Heart left ventricle (tissue), 16 donors: ENCODE measurements at regions not wholly inside any gene's neighbourhood (a gene's known extent, or its start where the extent isn't known, plus 50 kb on each side); places are given as distances from the start of the nearest gene placed in this dataset.

Experiments used
- ATAC-seq, 4 donors: fragments of 200-7000 bp; cut with Tn5 transposase; one replicate each; pipeline ENCODE4 v1.9.1; 2020 to 2022; ENCODE audit warnings: moderate library complexity in 4 of 4, mild to moderate bottlenecking in 3 of 4, moderate number of reproducible peaks in 1 of 4
- DNase-seq, 5 donors: peaks; one replicate each; pipeline ENCODE4 v3.0.0-alpha.2; 2020
- H3K27ac ChIP-seq, 12 donors: fragments of 200-600 bp; sonication (generic) in 4 of 12; one replicate each; pipeline versions ENCODE4 v1.5.0 to v1.8.0; 2016 to 2022; ENCODE audit warnings: mild to moderate bottlenecking in 2 of 12
- H3K27me3 ChIP-seq, 9 donors: fragments of 200-600 bp; sonication (generic) in 2 of 9; one replicate each; pipeline versions ENCODE4 v1.5.1 to v1.8.0; 2016 to 2022; ENCODE audit warnings: mild to moderate bottlenecking in 3 of 9
- H3K36me3 ChIP-seq, 9 donors: fragments of 200-600 bp; sonication (generic) in 2 of 9; one replicate each; pipeline versions ENCODE4 v1.5.0 to v1.8.0; 2018 to 2022; ENCODE audit warnings: mild to moderate bottlenecking in 2 of 9
- H3K4me1 ChIP-seq, 12 donors: fragments of 200-600 bp; sonication (generic) in 4 of 12; one replicate each; pipeline versions ENCODE4 v1.5.0 to v1.8.0; 2016 to 2022; ENCODE audit warnings: mild to moderate bottlenecking in 3 of 12
- H3K4me3 ChIP-seq, 12 donors: fragments of 200-600 bp; sonication (generic) in 4 of 12; one replicate each; pipeline versions ENCODE4 v1.5.0 to v1.8.0; 2017 to 2022; ENCODE audit warnings: mild to moderate bottlenecking in 9 of 12, moderate library complexity in 4 of 12
- H3K9me3 ChIP-seq, 12 donors: fragments of 200-600 bp; sonication (generic) in 4 of 12; one replicate each; pipeline versions ENCODE4 v1.5.0 to v1.8.0; 2016 to 2022; ENCODE audit warnings: mild to moderate bottlenecking in 1 of 12
- POLR2A ChIP-seq, 2 donors: fragments of 450-650 bp; IDR thresholded peaks; one replicate each; pipeline ENCODE4 v1.6.1; 2017; ENCODE audit warnings: antibody characterized with exemption in 2 of 2, mild to moderate bottlenecking in 2 of 2, moderate library complexity in 2 of 2
- WGBS, 4 donors: extraction: QIAGEN DNeasy Blood & Tissue Kit in 2 of 4; methylation state at CpG; one replicate each; pipeline versions ENCODE4 v1.1.5 to v1.1.7; 2013 to 2018; 5-methylcytosine and 5-hydroxymethylcytosine counted together
- intact Hi-C, 10 donors: fragments of 100-400 bp; cut with DNase I; formaldehyde crosslinking; loops; one replicate each; pipeline versions ENCODE4 v1.11.1 to v1.14.2; 2022
- TF ChIP-seq, protein P1 (sequence below), 12 donors: fragments of 200-600 bp; sonication (generic) in 4 of 12; IDR thresholded peaks; one replicate each; pipeline versions ENCODE4 v1.5.0 to v1.8.0; 2018 to 2022; ENCODE audit warnings: antibody characterized with exemption in 12 of 12, mild to moderate bottlenecking in 5 of 12
- donor health status: ischemic (EF 13 %, LVEDD 7.1; RV severe dilation, severe dysfunction).
- donor health status: healthy with polysubstance abuse.
- donor health status: DM: no; HTN: yes; CAD: no.
- donor health status: DM: no; HTN: no; CAD: no.
- donor health status: ischemic (EF 25% LVEDD 6.9; RV normal size, moderate dysfunction).
- donor health status: ischemic (EF 25% LVEDD 5.7; RV mildly dilated, moderate dysfunction).
- donor health status: healthy.
- donor health status: DM: yes; HTN: yes; CAD: no.
- donor health status: ischemic (EF 35%, LVEDD 5.7; RV mildly dilated, moderate dysfunction).
- donor health status: nonischemic (EF 11% LVEDD 7.7; RV severe dilation, severe dysfunction).
- donor health status: DM: yes; HTN: yes; CAD: no.
- donor health status: PGD.
- donor health status: ischemic (EF 29% LVEDD 5.4; RV normal size, mild dysfunction).
- donor health status: nonischemic (EF 23%, LVEDD 6.1; RV moderate dilation, normal function).

DNA sequence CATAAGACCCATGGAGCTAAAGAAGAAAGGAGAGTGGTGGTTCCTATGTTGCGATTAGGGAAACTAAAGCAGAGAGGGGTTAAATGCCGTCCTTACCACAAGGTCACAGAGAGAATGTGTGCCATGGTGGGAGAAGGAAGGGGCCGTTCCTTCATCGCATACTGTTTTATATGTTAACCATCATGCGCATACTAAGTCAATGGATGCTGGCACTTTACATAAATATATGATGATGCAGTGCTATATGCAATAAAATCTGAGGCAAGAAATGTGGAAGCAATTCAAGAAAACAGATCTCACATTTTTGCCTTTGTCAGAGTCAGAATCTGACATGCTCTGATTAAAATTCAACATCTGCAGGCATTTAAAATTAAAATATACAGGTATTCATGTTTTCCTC, 168.1 kb downstream of the BMP4 start:
- Histone ChIP-seq H3K27ac (no peak overlapping the region), H3K27me3 (no peaks in the 10 kb centered on the region), H3K9me3 (peaks cover 0 to 17% (median 0%) of the 10 kb centered on the region in 12 donors), H3K4me3 (no peak overlapping the region), H3K4me1 (no peaks in the 10 kb centered on the region), H3K36me3 (no peaks in the 10 kb centered on the region)
- ATAC-seq (no peak), DNase-seq (no peak)
- no peak for TF ChIP-seq POLR2A (IDR thresholded peaks at IDR 0.05)
- TF ChIP-seq, protein P1, sequence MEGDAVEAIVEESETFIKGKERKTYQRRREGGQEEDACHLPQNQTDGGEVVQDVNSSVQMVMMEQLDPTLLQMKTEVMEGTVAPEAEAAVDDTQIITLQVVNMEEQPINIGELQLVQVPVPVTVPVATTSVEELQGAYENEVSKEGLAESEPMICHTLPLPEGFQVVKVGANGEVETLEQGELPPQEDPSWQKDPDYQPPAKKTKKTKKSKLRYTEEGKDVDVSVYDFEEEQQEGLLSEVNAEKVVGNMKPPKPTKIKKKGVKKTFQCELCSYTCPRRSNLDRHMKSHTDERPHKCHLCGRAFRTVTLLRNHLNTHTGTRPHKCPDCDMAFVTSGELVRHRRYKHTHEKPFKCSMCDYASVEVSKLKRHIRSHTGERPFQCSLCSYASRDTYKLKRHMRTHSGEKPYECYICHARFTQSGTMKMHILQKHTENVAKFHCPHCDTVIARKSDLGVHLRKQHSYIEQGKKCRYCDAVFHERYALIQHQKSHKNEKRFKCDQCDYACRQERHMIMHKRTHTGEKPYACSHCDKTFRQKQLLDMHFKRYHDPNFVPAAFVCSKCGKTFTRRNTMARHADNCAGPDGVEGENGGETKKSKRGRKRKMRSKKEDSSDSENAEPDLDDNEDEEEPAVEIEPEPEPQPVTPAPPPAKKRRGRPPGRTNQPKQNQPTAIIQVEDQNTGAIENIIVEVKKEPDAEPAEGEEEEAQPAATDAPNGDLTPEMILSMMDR (IDR thresholded peaks at IDR 0.05): no peak
- 87 to 93% (median 90%) methylated on average over 5 of the region's 5 CpGs for WGBS, 4 donors
- intact Hi-C loops: no loop called here

DNA sequence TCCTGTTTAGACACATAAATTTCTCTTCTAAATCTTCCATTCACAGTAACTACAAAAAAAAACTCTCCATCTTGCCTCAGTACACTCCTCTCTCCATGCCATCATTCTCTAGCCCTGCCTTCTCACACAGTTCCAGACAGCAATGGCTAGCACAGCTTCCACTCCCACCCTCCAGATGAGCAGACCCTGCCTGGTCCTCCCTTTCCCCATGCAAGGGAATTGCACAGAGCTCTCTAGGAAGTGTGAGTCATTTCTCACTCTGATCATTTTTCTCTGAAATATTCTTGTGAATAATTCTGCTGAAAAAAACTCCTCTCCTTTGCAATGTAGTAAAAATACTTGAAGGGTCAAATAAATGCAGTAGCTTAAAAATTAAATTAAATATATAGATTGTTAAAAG, 170.6 kb downstream of the BMP4 start:
- H3K4me1 ChIP-seq: no peaks in the 10 kb centered on the region
- H3K4me3 ChIP-seq: no peak overlapping the region
- no peaks in the 10 kb centered on the region for H3K36me3 ChIP-seq
- intact Hi-C loops: no loop called here
- TF ChIP-seq, protein P1 (IDR thresholded peaks at IDR 0.05): no peak
- TF ChIP-seq POLR2A (IDR thresholded peaks at IDR 0.05): no peak
- no peak for DNase-seq
- no peak overlapping the region for H3K27ac ChIP-seq
- no peaks in the 10 kb centered on the region for H3K27me3 ChIP-seq
- peaks cover 0 to 17% (median 0%) of the 10 kb centered on the region in 12 donors for H3K9me3 ChIP-seq
- no peak for ATAC-seq

DNA sequence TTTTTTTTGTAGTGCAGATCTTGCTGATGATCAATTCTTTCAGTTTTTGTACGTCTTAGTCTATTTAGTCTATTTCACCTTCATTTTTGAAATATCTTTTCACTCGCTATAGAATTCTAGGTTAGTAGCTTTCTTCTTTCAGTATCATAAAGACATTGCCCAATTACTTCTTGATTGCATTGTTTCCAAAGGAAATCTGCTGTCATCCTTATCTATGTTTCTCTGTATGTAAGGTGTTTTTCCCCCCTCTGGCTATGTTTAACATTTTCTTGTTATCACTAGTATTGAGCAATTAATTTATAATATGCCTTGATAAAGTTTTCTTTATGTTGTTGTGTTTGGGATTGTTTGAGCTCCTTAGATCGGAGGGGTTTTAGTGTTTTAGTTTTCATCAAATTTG, 171.9 kb downstream of the BMP4 start:
- intact Hi-C loops: no loop called here
- TF ChIP-seq, protein P1 (IDR thresholded peaks at IDR 0.05): no peak
- TF ChIP-seq POLR2A (IDR thresholded peaks at IDR 0.05): no peak
- DNase-seq (no peak), ATAC-seq (no peak)
- H3K4me1 ChIP-seq: no peaks in the 10 kb centered on the region
- H3K27me3 ChIP-seq: no peaks in the 10 kb centered on the region
- WGBS, 4 donors: 90 to 97% (median 93%) methylated on average over 3 of the region's 3 CpGs
- no peak overlapping the region for H3K4me3 ChIP-seq
- no peaks in the 10 kb centered on the region for H3K36me3 ChIP-seq
- H3K27ac ChIP-seq: no peak overlapping the region
- H3K9me3 ChIP-seq: peaks cover 0 to 17% (median 0%) of the 10 kb centered on the region in 12 donors

DNA sequence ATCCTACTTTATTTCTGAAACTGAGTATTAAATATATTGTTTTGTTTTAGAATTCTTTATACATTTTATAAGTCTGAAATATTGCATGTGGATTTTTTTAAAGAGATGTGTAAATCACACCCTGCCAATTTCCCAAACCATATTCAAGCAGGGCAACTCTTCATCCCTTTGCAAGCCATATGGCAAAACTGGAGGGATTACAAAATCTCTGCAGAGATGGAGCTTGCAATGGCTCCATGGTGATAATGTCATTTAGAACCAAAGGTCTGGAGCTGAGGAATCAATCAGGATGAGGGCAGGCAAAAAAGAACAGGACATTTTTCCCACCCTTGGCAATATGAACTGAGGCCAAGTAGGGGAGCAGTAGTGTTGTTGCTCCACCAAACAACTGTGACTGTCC, 173.4 kb downstream of the BMP4 start:
- Histone ChIP-seq H3K36me3 (no peaks in the 10 kb centered on the region), H3K4me3 (no peak overlapping the region), H3K27me3 (no peaks in the 10 kb centered on the region), H3K9me3 (peaks cover 0 to 17% (median 0%) of the 10 kb centered on the region in 12 donors), H3K4me1 (no peaks in the 10 kb centered on the region), H3K27ac (no peak overlapping the region)
- intact Hi-C loops: no loop called here
- TF ChIP-seq POLR2A (IDR thresholded peaks at IDR 0.05): no peak
- TF ChIP-seq, protein P1 (IDR thresholded peaks at IDR 0.05): no peak
- ATAC-seq (no peak), DNase-seq (no peak)
